ENCODE measurements at regions not wholly inside any gene's neighbourhood (a gene's known extent, or its start where the extent isn't known, plus 50 kb on each side); places are given as distances from the start of the nearest gene placed in this dataset.

DNA sequence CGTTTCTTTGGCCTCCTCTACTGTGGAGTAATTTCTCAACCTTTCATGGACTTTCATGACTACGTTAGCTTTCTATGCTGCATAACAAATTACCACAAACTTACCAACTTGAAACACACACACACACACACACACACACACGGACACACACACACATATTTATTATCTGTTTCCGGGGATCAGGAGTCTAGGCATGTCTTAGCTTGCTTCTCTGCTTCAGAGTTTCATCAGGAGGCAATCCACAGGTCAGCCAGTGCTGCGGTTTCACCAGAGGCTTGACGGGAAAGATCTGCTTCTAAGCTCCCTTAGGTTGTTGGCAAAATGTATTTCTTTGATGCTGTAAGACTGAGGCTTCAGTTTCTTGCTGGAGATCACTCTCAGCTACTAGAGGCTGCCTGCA is 59.0 kb upstream of the C9orf72 start:
- H2BK15ac ChIP-seq (ENCODE audit: low read depth, low read length): no peak overlapping the region
- Mint-ChIP-seq H3K4me3 (no peak overlapping the region), H3K4me1 (peaks cover 5 to 9% of the 10 kb centered on the region in 2 experiments), H3K36me3 (ENCODE audit: insufficient read depth in 1 of 3, low read depth in 3 of 3) (peaks cover 0 to 4% (median 0%) of the 10 kb centered on the region in 3 experiments; a peak in 1 of 7 replicates), H3K27me3 (ENCODE audit: low read depth) (no peaks in the 10 kb centered on the region), H3K9me3 (no peaks in the 10 kb centered on the region), H3K27ac (no peak overlapping the region; a peak in 1 of 7 replicates)
- H3K27ac ChIP-seq (ENCODE audit: insufficient read length, low read depth, low read length): no peak overlapping the region
- no peaks in the 10 kb centered on the region for H4K20me1 ChIP-seq (ENCODE audit: control insufficient read depth, insufficient read depth, insufficient read length)
- no peak for DNase-seq
- no peak overlapping the region for H2BK120ac ChIP-seq (ENCODE audit: low read depth, low read length, poor library complexity, severe bottlenecking)
- no peak overlapping the region for H4K91ac ChIP-seq (ENCODE audit: insufficient read length, low read depth, low read length)
- peaks cover under 1% of the 10 kb centered on the region; the same call in 1 of the 2 replicates for H3K4me1 ChIP-seq (ENCODE audit: insufficient read depth, low read length)
- no CpG with 5 or more reads among the region's 6 CpGs for WGBS (ENCODE audit: extremely low coverage, insufficient read length, low lambda C conversion rate)
- H3K4me2 ChIP-seq (ENCODE audit: insufficient read depth, insufficient read length, low read length): no peak overlapping the region
- TF ChIP-seq, protein P1, sequence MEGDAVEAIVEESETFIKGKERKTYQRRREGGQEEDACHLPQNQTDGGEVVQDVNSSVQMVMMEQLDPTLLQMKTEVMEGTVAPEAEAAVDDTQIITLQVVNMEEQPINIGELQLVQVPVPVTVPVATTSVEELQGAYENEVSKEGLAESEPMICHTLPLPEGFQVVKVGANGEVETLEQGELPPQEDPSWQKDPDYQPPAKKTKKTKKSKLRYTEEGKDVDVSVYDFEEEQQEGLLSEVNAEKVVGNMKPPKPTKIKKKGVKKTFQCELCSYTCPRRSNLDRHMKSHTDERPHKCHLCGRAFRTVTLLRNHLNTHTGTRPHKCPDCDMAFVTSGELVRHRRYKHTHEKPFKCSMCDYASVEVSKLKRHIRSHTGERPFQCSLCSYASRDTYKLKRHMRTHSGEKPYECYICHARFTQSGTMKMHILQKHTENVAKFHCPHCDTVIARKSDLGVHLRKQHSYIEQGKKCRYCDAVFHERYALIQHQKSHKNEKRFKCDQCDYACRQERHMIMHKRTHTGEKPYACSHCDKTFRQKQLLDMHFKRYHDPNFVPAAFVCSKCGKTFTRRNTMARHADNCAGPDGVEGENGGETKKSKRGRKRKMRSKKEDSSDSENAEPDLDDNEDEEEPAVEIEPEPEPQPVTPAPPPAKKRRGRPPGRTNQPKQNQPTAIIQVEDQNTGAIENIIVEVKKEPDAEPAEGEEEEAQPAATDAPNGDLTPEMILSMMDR (conservative IDR thresholded peaks at IDR 0.05): no peak
- H2AK5ac ChIP-seq (ENCODE audit: insufficient read length, low read length): no peak overlapping the region
- no peak overlapping the region for H2BK12ac ChIP-seq (ENCODE audit: insufficient read length, low read depth, low read length)
- H3K9ac ChIP-seq (ENCODE audit: extremely low read depth, insufficient read length, low read length): no peak overlapping the region
- no peak overlapping the region for H2BK5ac ChIP-seq (ENCODE audit: insufficient read length, low read length)
- no peaks in the 10 kb centered on the region for H3K79me2 ChIP-seq (ENCODE audit: insufficient read depth, low read length)
- H4K5ac ChIP-seq (ENCODE audit: insufficient read length, low read depth, low read length): no peak overlapping the region
- H3K23me2 ChIP-seq (ENCODE audit: insufficient read length, low read depth, low read length, poor library complexity, severe bottlenecking): no peaks in the 10 kb centered on the region
- no peak overlapping the region for H2AFZ ChIP-seq (ENCODE audit: low read length)
- H3K56ac ChIP-seq (ENCODE audit: insufficient read length, low read depth, low read length): no peak overlapping the region
- H3K14ac ChIP-seq (ENCODE audit: insufficient read depth, low read length): no peak overlapping the region
- H3K27me3 ChIP-seq (ENCODE audit: insufficient read depth, low read length): no peaks in the 10 kb centered on the region
- no peaks in the 10 kb centered on the region for H3K79me1 ChIP-seq (ENCODE audit: insufficient read depth, low read depth, low read length, poor library complexity, severe bottlenecking)
- H3T11ph ChIP-seq (ENCODE audit: low read length): no peak overlapping the region
- H3K9me3 ChIP-seq (ENCODE audit: control insufficient read depth, low read depth, low read length): no peaks in the 10 kb centered on the region
- no peak overlapping the region for H3K18ac ChIP-seq (ENCODE audit: insufficient read length, low read depth, low read length)
- no peak overlapping the region for H3K23ac ChIP-seq (ENCODE audit: insufficient read length, low read depth, low read length)
- no peak overlapping the region for H3K4ac ChIP-seq (ENCODE audit: low read depth, low read length)
- no peak overlapping the region for H4K8ac ChIP-seq (replicated peaks; ENCODE audit: insufficient read length, low read depth, low read length)
- no peak overlapping the region for H2BK20ac ChIP-seq (ENCODE audit: low read depth, low read length, poor library complexity, severe bottlenecking)

All from H9 (cell line).